HG03565 (cell line): ENCODE measurements at regions not wholly inside any gene's neighbourhood (a gene's known extent, or its start where the extent isn't known, plus 50 kb on each side); places are given as distances from the start of the nearest gene placed in this dataset.

Source experiments
- ATAC-seq: cut with Tn5 transposase; IDR thresholded peaks from one replicate; pipeline ENCODE4 v1.9.1; 2021; ENCODE audit warnings: mild to moderate bottlenecking, moderate library complexity; ENCODE audit not compliant: unreplicated experiment

DNA sequence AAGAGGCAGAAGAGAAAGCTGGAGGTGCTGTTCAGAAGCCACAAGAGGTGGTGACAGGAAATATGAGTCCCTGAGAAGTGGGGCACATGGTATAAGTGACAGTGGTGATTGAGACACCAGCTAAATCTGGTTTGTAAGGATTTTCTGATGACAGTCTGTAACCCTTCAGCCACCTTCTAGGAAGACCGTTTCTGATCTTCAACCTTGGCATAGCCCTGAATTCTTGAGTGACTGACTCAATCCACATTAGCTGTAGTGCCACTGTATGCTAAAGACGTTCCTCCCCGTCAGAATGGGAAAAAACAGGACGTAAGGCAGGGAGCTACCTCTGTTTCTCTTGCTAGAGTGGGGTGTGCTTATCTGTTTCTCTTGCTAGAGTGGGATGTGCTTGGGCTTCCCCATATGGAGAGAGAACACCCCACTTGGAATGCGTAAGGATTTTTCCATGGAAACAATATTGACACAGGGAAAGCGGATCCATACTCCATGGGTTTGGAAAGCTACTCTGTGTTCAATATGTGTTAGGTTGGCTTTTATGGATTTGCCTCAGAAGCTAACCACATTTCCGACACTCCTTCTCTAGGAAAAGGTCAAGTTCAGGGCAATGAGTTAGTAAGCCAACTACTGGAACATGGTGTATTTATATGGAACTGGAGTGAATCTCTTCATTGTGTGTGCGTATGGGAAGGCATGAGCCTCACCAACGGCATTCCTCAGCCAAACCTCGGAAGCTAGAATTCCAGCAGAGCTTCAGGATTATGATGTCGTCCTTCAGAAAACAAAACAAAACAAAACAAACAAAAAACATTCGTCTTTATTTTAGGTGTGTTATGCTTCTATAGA lies 948.8 kb upstream of the SLC10A2 start:
- no peak for ATAC-seq

DNA sequence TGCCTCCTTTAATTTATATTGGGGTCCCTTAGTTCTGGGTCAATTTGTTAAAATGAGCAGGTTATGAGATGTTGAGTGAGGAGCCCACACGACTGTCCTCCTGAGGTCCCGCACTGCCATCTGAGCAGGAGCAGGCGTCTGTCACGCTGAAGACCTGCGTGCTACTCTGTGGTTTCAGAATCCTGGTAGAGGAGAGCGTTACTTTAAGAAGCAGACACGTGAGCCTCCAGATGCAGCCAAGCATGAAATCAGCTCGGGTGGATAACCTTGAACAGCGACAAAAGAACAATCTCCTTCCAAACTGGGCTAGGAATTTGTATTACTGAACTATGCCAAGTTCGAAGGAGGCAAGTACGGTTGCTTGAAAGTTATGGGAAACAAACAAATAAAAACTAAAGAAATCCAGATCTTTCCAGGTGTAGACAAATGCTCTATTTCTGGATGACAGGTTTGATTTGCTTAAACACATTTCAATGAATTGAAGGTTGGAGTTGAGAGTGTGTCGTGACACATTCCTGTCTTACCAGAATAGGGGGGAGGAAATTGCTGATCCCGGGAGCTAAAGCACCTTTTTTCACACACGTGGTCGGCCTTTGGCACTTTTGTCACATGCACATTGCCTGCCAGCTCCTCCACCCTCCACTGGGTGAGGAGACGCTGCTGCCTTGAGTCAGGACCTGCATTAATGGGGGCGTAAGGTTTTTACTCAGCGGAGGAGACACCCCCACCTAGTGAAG lies 945.5 kb upstream of the SLC10A2 start:
- no peak for ATAC-seq

DNA sequence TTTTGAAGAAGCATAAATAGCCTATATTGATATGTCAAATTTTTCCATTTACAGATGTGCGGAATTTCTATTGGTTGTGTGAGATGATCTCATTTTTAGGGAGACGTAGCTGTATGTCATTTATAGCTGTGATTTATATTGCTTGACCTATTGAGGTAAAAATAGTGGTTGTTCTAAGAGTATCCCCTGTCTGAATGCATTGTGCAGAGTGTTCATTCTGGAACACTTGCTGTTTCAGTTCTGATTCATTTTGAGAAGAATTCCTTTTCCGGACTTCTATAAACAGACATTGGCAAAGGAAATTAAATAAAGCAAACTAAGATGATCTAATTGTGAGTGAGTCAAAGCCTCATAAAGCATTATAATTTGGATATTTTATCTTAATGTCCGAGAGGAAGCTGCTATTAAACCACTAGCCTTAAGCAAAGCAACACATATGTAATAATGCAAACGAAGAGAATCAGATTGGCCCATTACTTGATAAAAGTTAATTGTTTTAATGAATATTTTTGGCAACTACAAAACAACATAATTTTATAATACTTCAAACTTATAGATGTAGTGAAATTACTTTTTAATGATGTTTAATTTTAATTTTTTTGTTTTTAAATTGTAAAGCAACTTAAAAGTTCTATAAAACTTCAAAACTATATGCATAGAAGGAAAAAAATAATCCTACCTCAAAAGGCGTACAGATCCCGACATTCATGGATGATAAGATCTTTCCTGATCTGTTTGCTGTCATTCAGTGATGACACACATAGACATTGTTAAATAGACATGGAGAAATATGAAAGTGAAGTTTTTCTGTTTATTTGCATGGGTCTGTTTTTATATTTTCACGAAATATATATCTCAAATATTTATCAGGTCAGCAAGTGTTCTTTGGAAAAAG lies 942.6 kb upstream of the SLC10A2 start:
- ATAC-seq, result no peak

DNA sequence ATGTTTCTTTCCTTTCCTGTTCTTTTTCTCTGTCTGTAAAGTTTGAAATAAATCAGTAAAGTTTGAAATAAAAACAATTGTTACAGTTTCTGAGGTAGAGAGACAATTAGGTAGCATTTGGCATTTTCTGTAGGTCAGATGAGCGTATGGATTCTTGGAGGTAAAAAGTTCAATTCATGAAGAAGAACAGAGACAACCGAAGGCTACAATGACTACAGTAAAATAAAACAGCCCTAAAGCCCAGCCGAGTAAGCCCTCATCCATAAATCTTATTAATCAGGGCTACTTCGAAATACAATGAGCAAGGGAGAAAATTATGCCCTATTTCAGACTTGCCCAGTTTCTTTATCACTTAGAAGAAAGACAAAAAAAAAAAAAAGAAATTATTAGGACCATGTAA lies 941.9 kb upstream of the SLC10A2 start:
- ATAC-seq, result no peak

DNA sequence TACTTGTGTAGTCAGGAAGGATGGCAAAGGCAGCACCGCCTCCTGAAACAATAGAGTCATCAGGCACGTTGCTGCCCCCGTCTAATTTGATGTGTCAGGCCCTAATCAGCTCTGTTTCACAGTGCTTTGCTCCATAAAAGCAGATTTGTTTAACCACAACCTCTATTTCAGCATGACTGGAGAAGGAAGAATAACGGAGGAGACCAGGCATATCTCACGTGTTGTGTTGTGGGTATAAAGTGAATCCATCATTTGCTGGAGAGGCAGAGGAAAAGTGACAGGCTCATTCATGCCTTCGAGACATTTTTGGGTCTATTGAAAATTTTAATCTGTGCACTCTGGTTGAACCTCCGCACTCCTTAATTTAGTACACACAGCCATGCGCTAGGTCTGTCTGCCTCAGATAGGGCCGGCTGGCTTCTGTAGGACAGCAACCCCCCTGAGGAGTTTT lies 940.4 kb upstream of the SLC10A2 start:
- ATAC-seq, result no peak

DNA sequence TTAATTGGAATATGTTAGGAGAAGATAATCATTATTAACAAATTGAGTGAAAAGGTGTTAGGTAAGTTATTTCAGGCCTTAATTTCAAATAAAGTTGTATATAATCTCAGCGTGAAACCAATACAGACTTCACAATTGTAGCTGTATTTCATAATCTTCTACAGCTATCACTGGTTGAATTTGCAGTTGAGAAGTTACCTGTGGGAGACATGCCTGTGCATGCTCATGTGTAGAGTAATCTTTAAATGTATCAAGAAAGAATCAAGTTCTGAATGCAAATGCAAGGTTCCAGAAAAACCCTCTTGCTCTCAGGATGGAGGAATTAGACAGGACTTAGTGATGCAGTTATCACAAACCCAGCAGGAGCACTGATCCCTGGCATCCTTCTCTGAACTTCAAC lies 938.4 kb upstream of the SLC10A2 start:
- ATAC-seq, result no peak

DNA sequence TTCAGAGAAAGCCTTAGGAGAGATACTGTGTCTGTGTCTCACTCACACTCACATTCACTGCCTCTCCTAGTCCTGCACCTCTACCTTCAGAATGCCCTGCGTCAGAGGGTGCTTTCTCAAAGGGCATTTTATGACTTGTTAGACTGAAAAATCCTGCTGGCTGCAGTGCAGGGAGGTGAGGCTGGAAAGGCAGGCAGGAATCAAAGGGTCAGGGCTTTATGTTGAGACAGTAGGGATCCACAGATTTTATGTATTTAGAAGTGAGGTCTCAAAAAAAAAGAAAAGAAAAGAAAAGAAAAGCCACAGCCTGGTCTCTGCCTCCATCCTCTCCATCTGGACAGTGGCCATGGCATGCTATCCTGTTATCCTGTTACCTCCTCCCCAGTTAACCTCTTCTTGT lies 936.0 kb upstream of the SLC10A2 start:
- no peak for ATAC-seq

DNA sequence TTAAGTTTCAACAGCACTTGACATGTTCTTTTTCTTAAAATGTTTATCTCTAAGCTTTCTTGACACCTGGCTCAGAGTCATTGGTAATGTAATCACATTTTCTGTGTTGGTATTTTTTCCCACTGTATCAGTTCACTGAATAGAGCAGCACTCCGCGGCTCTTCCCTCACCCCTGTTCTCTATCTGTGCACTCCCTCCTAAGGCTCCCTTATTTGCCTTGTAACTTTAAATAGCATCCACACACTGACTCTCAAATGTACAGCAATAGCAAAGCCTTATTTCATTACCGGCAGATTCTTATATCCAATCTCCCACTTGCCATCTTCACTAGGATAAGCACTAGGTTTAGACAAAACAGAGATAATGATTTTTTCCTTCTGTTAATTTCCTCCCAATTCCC lies 935.5 kb upstream of the SLC10A2 start:
- ATAC-seq, result no peak

DNA sequence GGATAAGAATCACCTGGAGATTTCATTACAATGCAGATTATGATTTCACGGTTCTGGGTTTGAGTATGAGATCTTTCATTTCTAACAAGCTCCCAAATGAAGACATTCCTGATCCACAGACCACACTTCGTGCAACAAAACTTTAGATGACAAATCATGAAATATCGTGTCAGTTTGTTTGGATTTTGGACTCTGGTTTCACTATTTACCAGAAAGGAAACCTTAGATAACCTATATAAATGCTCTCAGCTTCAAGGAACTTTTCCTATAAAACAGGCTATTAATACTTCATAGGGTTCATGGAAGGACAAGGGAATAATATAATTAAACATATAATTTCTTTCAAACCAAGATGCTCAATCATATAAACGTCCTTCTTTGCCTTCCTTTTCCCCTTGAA lies 930.5 kb upstream of the SLC10A2 start:
- ATAC-seq, result no peak

DNA sequence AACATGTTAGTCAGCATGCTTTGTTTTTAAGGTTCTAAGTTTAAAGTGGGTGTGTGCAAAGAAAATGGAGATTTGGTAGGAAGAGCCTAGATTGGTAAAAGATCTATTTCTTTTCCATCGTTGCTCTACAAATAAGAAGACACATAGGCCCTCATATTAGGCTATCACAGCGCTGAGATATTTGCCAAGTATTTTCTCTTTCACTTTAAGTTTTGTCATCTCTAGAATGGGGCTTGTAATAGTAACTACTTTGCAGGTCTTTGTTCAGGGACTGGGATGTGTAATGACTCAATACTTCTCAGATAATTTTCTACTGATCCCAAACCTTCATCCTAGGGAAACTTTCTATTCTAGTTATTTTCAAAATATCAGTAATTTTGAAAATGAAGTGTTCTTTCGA lies 917.7 kb upstream of the SLC10A2 start:
- ATAC-seq, result no peak

DNA sequence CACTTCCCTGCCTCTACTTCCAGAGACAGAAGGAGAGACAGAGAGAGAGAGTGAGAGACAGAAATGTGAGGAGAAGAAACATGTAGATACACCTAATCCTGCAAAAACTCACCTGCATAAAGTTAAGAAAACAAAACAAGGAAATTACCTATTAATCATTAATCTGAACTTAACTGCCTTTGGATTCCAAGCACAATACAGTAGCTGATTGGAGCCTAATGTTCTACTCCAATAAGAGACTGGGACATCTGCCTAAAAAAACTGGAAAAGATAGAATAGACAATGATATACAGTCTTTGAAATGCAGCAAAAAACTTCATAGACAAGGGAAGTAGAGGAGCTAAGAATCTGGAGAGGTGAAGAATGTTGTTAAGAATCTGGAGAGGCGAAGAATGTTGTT lies 910.2 kb upstream of the SLC10A2 start:
- ATAC-seq, result no peak

DNA sequence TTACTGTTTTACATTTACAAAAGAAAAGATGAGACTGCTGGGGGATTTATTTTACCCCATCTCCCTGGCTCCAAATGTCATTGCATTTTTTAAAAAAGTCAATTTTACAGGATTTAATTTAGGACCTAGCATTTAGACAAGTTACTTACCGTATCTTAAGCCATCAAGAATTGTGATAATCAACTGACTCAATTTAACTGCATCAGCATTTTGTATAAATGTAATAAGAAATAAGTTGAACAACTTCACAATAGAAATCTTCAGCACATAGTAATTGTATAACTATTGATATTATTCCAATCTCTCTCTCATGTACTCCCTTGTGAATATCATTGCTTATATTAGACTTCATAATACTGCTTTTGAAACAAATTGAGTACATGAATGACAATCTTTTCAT lies 907.5 kb upstream of the SLC10A2 start:
- no peak for ATAC-seq

DNA sequence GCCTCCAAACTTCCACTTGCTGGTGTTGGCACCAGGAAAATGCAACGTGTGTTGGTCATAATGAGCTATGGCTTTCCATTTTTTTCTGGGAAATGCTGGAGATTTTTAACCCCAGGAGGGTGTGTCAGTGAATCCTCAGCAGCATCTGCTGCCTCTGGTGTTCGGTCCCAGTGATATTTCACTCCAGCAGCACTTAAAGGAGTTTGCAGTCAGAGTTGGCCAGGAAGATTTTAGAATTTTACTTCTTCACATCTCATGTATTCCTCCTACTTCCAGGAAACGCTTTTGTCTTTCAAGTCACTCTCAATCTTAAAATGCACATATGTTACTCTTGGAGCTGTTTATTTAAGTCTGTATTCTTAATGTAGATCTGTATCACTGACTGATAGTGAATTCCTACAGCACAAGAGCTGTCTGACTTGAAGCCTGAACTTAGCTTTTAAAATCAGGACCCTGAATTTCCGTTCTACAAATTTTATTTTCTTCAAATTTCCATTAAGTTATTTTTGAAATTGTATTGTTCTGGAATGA lies 903.4 kb upstream of the SLC10A2 start:
- no peak for ATAC-seq

DNA sequence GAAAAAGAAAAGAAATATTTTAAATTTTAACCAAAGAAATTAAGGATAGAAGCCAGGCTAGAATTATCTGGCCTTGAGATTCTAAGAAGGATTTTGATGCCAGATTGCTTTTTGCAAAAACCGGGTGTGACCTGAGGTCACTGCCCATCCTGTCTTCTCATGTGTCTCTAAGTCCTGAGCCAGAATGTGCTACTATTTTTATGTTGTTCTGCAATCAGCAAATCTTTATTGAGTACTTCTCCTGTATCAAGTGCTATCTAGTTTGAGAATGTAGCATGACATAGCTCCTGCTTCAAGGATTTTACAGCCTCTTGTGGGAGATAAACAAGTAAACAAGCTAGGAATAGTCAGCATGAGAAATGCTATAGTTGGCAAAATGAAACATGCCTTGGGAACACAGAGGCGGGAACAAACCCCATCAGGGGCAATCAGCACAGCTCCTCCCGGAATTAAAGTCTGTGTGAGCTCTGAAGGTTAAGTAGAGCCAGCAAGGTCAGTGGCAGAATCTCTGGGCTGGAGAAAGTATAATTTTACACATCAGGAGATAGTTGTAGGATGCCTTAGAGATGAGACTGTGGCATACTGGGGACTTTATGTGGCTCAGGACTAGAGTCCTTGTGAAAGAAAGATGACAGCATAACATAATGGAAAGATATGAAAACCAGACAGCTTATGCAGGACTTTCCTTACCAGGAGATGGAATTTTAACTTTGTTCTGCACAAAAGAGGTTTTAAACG lies 899.5 kb upstream of the SLC10A2 start:
- no peak for ATAC-seq

DNA sequence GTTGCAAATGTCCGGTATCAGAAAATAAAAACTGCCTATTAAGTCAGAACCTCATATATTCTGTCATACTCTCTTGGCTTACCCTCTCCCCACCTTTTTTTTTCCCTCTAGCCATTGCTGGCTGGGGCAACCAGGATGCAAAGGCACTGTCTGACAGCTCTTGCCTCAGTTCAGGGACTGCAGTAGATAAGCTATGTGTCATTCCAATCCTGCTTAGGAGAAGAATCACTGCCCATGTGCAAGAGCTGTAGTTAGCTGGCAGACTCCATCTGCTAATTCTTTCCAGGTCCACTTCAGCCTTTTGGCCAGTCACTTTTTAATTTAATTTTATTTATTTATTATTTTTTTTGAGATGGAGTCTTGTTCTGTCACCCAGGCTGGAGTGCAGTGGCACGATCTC lies 895.6 kb upstream of the SLC10A2 start:
- ATAC-seq, result no peak

DNA sequence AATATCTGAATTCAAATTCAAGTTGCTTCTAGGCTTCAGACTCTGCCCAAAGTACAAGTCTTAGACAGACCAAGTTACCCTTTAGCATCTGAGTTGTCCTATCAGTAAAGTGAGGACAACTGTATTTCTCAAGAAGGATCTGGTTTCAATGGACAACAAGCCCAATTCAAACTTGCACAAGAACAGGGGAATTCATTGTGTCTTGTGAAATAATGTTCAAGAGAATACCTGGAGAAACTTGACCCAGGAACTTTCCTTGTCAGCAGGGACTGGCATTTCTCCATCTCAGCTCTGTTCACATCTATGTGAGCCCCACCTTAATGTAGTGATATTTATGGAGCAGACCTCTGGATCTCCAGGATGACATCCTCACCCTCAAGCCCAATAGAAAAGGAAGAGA lies 894.9 kb upstream of the SLC10A2 start:
- no peak for ATAC-seq

DNA sequence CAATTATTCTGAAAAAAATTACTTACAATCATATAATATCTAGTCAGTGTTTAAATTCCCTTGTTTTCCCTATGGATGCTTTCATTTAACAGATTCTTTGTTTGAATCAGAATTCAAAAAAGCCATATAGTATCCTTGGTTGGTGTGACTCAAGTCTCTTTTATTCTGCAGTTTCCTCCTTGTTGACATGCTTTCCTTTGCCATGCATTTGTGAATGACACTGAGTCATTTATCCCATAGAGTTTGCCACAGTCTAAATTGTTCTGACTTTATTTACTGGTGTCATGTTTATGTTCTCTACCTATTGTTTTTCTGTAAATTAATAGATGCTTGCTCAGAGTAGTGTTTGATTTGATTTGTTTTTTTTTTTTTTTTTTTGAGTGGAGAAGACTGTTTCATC lies 893.8 kb upstream of the SLC10A2 start:
- no peak for ATAC-seq

DNA sequence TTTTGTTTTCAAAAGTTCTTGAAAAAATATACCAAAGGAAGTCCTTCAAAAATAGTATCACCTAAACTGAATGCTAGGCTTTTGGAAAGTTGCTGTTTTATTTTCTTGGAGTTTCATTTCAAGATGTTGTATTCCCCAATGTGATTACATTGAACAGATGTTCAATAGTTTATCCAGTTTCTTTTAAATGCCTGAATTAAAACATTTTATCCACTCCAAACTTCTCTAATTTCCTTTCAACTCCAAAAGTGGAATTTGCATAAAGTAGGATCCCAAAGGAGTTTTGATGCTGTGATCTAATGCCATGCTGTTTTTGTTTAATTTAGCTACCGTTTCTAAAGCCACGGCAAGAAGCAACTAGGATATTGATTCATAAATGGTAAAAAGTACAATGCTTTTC lies 892.5 kb upstream of the SLC10A2 start:
- no peak for ATAC-seq

DNA sequence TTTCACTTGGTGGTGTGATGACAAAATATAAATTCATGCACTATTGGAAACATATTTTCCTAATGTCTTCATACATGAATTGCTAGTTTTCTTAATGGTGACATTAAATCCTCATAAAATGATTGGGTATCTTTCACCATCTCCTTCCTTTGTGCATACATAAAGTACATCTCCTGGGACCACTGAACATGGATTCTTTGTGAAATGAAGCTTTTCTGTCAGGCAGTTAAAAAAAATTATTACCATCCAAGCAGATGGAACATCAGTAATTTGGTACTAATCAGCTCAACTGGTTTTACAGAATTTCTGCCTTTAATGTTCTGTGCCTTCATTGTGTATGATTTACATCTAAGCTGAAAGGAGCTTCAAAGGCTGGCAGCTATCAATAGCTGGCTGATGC lies 891.7 kb upstream of the SLC10A2 start:
- no peak for ATAC-seq

DNA sequence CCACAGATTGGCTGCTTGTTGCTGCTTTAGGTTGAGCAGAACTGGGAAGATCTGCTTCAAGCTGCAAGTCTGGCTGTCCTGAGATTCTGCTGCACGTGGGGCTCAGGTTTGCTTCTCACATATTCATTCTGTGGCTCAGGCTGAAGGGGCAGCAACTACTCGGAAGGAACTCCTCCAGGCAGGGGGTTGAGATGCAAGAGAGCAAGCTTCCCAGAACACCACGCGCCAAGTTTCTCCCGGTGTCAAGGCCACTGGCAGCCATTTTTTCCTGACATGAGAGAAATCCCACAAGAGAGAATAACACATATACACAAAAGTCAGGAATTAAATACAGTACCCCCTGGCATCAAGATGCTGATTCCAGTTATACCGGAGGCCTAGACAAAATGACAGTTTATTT lies 887.6 kb upstream of the SLC10A2 start:
- ATAC-seq, result no peak
